HL-60 (cell line): ENCODE measurements at regions not wholly inside any gene's neighbourhood (a gene's known extent, or its start where the extent isn't known, plus 50 kb on each side); places are given as distances from the start of the nearest gene placed in this dataset.
"Not testable (repeated sequence)": the region's sequence is repeated elsewhere in the genome, so short reads cannot be mapped to it uniquely, and the experiment has no call there.

Experiments used
- GABPA ChIP-seq: IDR thresholded peaks from 2 replicates; pipeline ENCODE4 v1.6.1; 2012; ENCODE audit warnings: low read depth
- POLR2AphosphoS5 ChIP-seq: IDR thresholded peaks from 2 replicates; pipeline ENCODE4 v1.6.1; 2012; ENCODE audit warnings: low read depth
- TF ChIP-seq, protein P1 (sequence below): IDR thresholded peaks from one replicate; pipeline ENCODE4 v1.5.1; 2011; ENCODE audit warnings: low read length, control low read depth, inconsistent platforms; ENCODE audit not compliant: insufficient read depth
- TF ChIP-seq, protein P2 (sequence below): IDR thresholded peaks from 2 replicates; pipeline ENCODE4 v1.6.1; 2012; ENCODE audit warnings: low read depth; ENCODE audit not compliant: insufficient replicate concordance

DNA sequence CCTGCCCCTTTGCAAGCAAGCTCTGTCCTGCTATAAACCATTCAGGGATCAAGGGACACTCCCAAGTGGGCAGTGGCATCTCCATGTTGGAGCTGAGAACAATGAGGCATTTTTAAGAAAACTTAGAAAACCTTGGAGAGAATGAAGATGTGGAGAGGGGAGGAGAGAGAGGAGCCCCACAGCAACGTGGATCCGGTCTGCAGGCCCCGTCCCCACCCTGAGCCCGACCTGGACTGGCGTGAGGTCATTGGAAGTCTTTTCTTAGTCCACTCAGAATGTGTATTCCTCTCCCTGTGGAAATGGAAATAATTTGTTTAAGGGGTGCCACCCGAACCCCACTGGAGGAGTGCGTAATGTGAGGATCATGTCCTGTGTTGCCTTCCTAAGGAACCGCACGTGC, 328.0 kb upstream of the COX7C start:
- TF ChIP-seq, protein P1, sequence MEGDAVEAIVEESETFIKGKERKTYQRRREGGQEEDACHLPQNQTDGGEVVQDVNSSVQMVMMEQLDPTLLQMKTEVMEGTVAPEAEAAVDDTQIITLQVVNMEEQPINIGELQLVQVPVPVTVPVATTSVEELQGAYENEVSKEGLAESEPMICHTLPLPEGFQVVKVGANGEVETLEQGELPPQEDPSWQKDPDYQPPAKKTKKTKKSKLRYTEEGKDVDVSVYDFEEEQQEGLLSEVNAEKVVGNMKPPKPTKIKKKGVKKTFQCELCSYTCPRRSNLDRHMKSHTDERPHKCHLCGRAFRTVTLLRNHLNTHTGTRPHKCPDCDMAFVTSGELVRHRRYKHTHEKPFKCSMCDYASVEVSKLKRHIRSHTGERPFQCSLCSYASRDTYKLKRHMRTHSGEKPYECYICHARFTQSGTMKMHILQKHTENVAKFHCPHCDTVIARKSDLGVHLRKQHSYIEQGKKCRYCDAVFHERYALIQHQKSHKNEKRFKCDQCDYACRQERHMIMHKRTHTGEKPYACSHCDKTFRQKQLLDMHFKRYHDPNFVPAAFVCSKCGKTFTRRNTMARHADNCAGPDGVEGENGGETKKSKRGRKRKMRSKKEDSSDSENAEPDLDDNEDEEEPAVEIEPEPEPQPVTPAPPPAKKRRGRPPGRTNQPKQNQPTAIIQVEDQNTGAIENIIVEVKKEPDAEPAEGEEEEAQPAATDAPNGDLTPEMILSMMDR: not testable (repeated sequence)
- not testable (repeated sequence) for TF ChIP-seq POLR2AphosphoS5, GABPA
- TF ChIP-seq, protein P2, sequence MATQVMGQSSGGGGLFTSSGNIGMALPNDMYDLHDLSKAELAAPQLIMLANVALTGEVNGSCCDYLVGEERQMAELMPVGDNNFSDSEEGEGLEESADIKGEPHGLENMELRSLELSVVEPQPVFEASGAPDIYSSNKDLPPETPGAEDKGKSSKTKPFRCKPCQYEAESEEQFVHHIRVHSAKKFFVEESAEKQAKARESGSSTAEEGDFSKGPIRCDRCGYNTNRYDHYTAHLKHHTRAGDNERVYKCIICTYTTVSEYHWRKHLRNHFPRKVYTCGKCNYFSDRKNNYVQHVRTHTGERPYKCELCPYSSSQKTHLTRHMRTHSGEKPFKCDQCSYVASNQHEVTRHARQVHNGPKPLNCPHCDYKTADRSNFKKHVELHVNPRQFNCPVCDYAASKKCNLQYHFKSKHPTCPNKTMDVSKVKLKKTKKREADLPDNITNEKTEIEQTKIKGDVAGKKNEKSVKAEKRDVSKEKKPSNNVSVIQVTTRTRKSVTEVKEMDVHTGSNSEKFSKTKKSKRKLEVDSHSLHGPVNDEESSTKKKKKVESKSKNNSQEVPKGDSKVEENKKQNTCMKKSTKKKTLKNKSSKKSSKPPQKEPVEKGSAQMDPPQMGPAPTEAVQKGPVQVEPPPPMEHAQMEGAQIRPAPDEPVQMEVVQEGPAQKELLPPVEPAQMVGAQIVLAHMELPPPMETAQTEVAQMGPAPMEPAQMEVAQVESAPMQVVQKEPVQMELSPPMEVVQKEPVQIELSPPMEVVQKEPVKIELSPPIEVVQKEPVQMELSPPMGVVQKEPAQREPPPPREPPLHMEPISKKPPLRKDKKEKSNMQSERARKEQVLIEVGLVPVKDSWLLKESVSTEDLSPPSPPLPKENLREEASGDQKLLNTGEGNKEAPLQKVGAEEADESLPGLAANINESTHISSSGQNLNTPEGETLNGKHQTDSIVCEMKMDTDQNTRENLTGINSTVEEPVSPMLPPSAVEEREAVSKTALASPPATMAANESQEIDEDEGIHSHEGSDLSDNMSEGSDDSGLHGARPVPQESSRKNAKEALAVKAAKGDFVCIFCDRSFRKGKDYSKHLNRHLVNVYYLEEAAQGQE: not testable (repeated sequence)
